Smooth muscle cell (in vitro differentiated cells): ENCODE measurements at regions not wholly inside any gene's neighbourhood (a gene's known extent, or its start where the extent isn't known, plus 50 kb on each side); places are given as distances from the start of the nearest gene placed in this dataset.

Experiments used
- DNase-seq: peaks from one replicate; lab custom pipeline; 2025; ENCODE audit not compliant: unreplicated experiment; lab: John Stamatoyannopoulos, UW
- H2AFZ ChIP-seq: fragments of 200-600 bp; sonication (generic); 2 replicates; pipeline ENCODE4 v1.6.0; 2016; ENCODE audit warnings: antibody characterized with exemption, low read depth, mild to moderate bottlenecking
- H3F3A ChIP-seq: fragments of 200-600 bp; sonication (generic); 2 replicates; pipeline ENCODE4 v1.6.0; 2017; ENCODE audit warnings: antibody characterized with exemption, low read depth
- H3K27ac ChIP-seq: fragments of 200-600 bp; sonication (generic); 2 replicates; pipeline ENCODE4 v1.5.1; 2016; ENCODE audit warnings: low read depth, mild to moderate bottlenecking
- H3K27me3 ChIP-seq: fragments of 200-600 bp; sonication (generic); 2 replicates; pipeline ENCODE4 v1.6.1; 2016; ENCODE audit warnings: low read depth, mild to moderate bottlenecking
- H3K36me3 ChIP-seq: fragments of 200-600 bp; sonication (generic); 2 replicates; pipeline ENCODE4 v1.5.1; 2016; ENCODE audit warnings: low read depth
- H3K4me1 ChIP-seq: fragments of 200-600 bp; sonication (generic); 2 replicates; pipeline ENCODE4 v1.5.1; 2016; ENCODE audit warnings: low read depth
- H3K4me2 ChIP-seq: fragments of 200-600 bp; sonication (generic); 2 replicates; pipeline ENCODE4 v1.6.0; 2016; ENCODE audit warnings: mild to moderate bottlenecking
- H3K4me3 ChIP-seq: fragments of 200-600 bp; sonication (generic); 2 replicates; pipeline ENCODE4 v1.5.1; 2016; ENCODE audit warnings: mild to moderate bottlenecking
- H3K79me2 ChIP-seq: fragments of 200-600 bp; sonication (generic); 2 replicates; pipeline ENCODE4 v1.6.0; 2016; ENCODE audit warnings: low read depth, mild to moderate bottlenecking
- H3K9ac ChIP-seq: fragments of 200-600 bp; sonication (generic); 2 replicates; pipeline ENCODE4 v1.6.0; 2016; ENCODE audit warnings: low read depth
- H3K9me3 ChIP-seq: fragments of 200-600 bp; sonication (generic); replicated peaks from 2 replicates; pipeline ENCODE4 v1.5.1; 2016; ENCODE audit warnings: low read depth
- H4K20me1 ChIP-seq: fragments of 200-600 bp; sonication (generic); 2 replicates; pipeline ENCODE4 v1.6.0; 2016; ENCODE audit warnings: low read depth
- WGBS: methylation state at CpG from one replicate; pipeline ENCODE4 v1.1.7; 2016; ENCODE audit warnings: low lambda C conversion rate; 5-methylcytosine and 5-hydroxymethylcytosine counted together
- TF ChIP-seq, protein P1 (sequence below): fragments of 200-600 bp; sonication (generic); IDR thresholded peaks from 2 replicates; pipeline ENCODE4 v1.5.1; 2017; ENCODE audit warnings: borderline replicate concordance, mild to moderate bottlenecking, antibody characterized with exemption; ENCODE audit not compliant: insufficient read depth, poor library complexity, severe bottlenecking

DNA sequence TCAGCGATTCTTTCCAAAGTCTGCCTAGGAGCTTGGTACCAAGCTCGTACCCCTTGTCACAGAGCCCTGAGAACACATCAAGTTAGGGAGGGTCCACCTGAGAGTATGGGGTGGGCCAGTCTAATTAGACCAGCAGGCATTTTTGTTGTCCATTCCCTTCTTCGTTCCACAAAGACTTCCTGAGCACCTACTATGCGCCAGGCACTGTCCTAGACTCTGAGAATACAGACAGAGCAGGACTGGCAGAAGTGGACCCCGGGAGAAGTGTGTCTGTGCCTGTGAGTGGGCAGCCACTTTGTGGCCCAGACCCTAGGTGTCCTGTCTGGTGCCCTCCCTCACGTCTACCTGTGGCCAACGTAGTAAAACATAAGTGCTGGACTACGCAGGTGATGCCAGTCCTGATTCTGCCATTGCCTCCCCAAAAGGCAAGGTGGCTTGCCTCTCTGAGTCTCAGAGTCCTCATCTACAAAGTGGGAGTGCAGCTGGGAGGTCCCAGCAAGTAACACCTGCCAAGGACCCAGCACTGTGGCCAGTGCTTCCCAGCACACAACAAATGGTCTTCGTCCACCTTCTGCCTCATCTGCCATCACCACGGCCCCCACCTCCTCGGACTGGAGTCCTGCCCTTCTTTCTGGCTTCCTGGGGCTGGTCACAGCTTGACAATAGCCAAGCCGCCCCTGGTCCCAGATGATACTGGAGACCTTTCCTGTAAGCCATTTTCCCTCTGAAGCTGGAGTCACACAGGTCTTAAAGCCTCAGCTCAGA, 54.3 kb upstream of the DUSP5 start:
- H4K20me1 ChIP-seq = no peaks in the 10 kb centered on the region
- TF ChIP-seq, protein P1, sequence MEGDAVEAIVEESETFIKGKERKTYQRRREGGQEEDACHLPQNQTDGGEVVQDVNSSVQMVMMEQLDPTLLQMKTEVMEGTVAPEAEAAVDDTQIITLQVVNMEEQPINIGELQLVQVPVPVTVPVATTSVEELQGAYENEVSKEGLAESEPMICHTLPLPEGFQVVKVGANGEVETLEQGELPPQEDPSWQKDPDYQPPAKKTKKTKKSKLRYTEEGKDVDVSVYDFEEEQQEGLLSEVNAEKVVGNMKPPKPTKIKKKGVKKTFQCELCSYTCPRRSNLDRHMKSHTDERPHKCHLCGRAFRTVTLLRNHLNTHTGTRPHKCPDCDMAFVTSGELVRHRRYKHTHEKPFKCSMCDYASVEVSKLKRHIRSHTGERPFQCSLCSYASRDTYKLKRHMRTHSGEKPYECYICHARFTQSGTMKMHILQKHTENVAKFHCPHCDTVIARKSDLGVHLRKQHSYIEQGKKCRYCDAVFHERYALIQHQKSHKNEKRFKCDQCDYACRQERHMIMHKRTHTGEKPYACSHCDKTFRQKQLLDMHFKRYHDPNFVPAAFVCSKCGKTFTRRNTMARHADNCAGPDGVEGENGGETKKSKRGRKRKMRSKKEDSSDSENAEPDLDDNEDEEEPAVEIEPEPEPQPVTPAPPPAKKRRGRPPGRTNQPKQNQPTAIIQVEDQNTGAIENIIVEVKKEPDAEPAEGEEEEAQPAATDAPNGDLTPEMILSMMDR = no peak
- no peak overlapping the region for H3K27ac ChIP-seq
- no peak overlapping the region for H2AFZ ChIP-seq
- no peak overlapping the region for H3K9ac ChIP-seq
- no peaks in the 10 kb centered on the region for H3K36me3 ChIP-seq
- H3K4me1 ChIP-seq = peaks cover 11% of the 10 kb centered on the region
- no peaks in the 10 kb centered on the region for H3F3A ChIP-seq
- no peak for DNase-seq
- WGBS = 95% methylated on average over 12 of the region's 12 CpGs
- H3K4me3 ChIP-seq = no peak overlapping the region
- H3K79me2 ChIP-seq = no peaks in the 10 kb centered on the region
- no peaks in the 10 kb centered on the region for H3K27me3 ChIP-seq
- no peak overlapping the region for H3K4me2 ChIP-seq
- H3K9me3 ChIP-seq = no peaks in the 10 kb centered on the region

DNA sequence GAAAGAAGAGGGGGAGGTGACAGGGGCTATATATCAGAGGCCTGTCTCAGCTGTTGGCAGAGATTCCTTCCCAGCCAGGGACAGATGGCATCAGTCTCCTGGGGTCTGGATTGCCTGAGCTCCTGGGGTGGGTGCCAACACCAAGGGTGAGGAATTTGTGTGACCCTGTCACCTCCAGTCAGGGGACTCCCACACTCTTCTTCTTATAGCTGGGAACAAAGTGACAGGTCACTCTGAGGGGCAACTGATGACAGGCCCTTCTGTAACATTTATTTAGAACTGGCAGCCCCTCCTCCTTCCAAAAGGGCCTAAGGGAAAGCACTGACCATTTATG, 53.7 kb upstream of the DUSP5 start:
- Histone ChIP-seq H3K79me2 (no peaks in the 10 kb centered on the region), H3K36me3 (no peaks in the 10 kb centered on the region), H3F3A (no peaks in the 10 kb centered on the region), H3K27ac (no peak overlapping the region), H2AFZ (no peak overlapping the region), H3K9ac (no peak overlapping the region), H3K4me1 (peaks cover 11% of the 10 kb centered on the region), H3K9me3 (no peaks in the 10 kb centered on the region), H3K27me3 (no peaks in the 10 kb centered on the region), H3K4me2 (no peak overlapping the region), H3K4me3 (no peak overlapping the region), H4K20me1 (no peaks in the 10 kb centered on the region)
- DNase-seq = no peak
- TF ChIP-seq, protein P1 = no peak

DNA sequence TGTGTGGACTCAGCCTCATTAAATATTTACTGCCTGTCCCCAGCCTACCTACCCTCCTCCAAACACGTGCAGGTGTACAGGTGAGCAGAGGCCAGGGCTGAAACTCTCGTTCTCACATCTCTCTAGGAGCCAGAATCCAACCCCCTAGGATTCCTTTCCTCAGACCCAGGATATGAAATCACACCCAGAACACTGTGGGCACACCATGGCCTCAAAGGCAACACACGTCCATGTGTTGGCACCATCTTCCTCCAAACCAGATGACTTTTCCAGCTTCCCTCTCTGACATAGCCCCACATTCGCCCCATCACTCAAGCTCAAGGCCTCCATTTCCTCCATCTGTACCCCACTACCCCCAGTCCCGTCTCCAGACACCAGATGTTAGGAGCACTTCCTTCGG, 51.8 kb upstream of the DUSP5 start:
- WGBS = 97% methylated on average over 6 of the region's 6 CpGs
- Histone ChIP-seq H3F3A (no peaks in the 10 kb centered on the region), H3K4me1 (peaks cover 11% of the 10 kb centered on the region)

More for the DNA sequence above, 51.8 kb upstream of the DUSP5 start:
- Histone ChIP-seq H3K27me3 (no peaks in the 10 kb centered on the region), H3K27ac (no peak overlapping the region), H3K4me2 (no peak overlapping the region), H3K9me3 (no peaks in the 10 kb centered on the region), H4K20me1 (no peaks in the 10 kb centered on the region), H3K36me3 (no peaks in the 10 kb centered on the region), H3K79me2 (no peaks in the 10 kb centered on the region), H2AFZ (no peak overlapping the region), H3K4me3 (no peak overlapping the region), H3K9ac (no peak overlapping the region)
- TF ChIP-seq, protein P1 = no peak
- DNase-seq = no peak
